Small intestine (tissue), 7 donors: ENCODE measurements at regions not wholly inside any gene's neighbourhood (a gene's known extent, or its start where the extent isn't known, plus 50 kb on each side); places are given as distances from the start of the nearest gene placed in this dataset.
A peak's percentile ranks its signal among the peaks of the same experiment; 100 is the strongest.

Experiments used
- DNase-seq, 2 donors: peaks; one replicate each; pipeline versions ENCODE4 v3.0.0 to v3.0.0-alpha.2; 2013
- FAIRE-seq: peaks from 2 replicates; lab custom pipeline; 2012; peaks lifted over from hg19 to GRCh38; lab: Jason Lieb, UNC
- H3K27ac ChIP-seq, 3 donors: one replicate each; pipeline ENCODE4 v1.5.1; 2013; ENCODE audit warnings: low read length in 2 of 3, mild to moderate bottlenecking in 2 of 3, control low read depth in 1 of 3, inconsistent platforms in 1 of 3, low read depth in 1 of 3, moderate library complexity in 1 of 3
- H3K27me3 ChIP-seq, 3 donors: one replicate each; pipeline ENCODE4 v1.6.1; 2013; ENCODE audit warnings: low read length in 3 of 3, inconsistent platforms in 1 of 3; ENCODE audit not compliant: control insufficient read depth in 3 of 3, insufficient read depth in 3 of 3
- H3K36me3 ChIP-seq, 3 donors: one replicate each; pipeline ENCODE4 v1.6.1; 2013; ENCODE audit warnings: low read length in 3 of 3, inconsistent platforms in 1 of 3, low read depth in 1 of 3, mild to moderate bottlenecking in 1 of 3, moderate library complexity in 1 of 3; ENCODE audit not compliant: control insufficient read depth in 3 of 3, insufficient read depth in 2 of 3
- H3K4me1 ChIP-seq, 3 donors: one replicate each; pipeline ENCODE4 v1.6.1; 2013; ENCODE audit warnings: low read length in 2 of 3, inconsistent platforms in 1 of 3, low read depth in 1 of 3, mild to moderate bottlenecking in 1 of 3, moderate library complexity in 1 of 3; ENCODE audit not compliant: control insufficient read depth in 3 of 3, insufficient read depth in 2 of 3
- H3K4me3 ChIP-seq, 3 donors: one replicate each; pipeline ENCODE4 v1.5.1; 2013; ENCODE audit warnings: low read length in 3 of 3, control low read depth in 1 of 3, inconsistent platforms in 1 of 3, low read depth in 1 of 3, mild to moderate bottlenecking in 1 of 3, moderate library complexity in 1 of 3
- H3K9me3 ChIP-seq, 2 donors: one replicate each; pipeline ENCODE4 v1.6.1; 2013; ENCODE audit warnings: low read depth in 1 of 2, low read length in 1 of 2; ENCODE audit not compliant: control insufficient read depth in 2 of 2, insufficient read depth in 1 of 2
- WGBS, 3 donors: extraction: QIAGEN DNeasy Blood & Tissue Kit; methylation state at CpG; one replicate each; pipeline ENCODE4 v1.1.7; 2013; 5-methylcytosine and 5-hydroxymethylcytosine counted together
- donor health status: healthy with polysubstance abuse.
- donor health status: control.
- donor health status: control.
- donor health status: Bipolar disorder and iron deficiency.
- donor health status: healthy.

DNA sequence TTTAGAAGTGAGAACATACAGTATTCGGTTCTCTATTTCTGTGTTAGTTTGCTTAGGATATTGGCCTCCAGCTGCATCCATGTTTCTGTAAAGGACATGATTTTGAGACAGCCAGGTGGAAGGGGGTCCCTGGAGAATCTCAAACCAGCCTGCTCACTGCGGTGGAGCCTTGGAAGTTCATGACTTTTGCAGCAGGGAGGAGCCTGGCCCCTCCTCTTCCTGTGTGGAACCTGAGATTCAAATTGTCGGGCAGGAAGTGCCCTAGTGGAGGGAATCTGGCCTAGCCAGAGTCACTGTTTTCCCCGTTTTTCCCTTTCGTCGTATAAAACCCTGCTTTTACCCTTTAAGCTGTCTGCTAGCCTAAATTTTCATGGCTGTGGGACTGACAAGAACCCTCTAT is 762.6 kb downstream of the PCDH18 start:
- no peak for FAIRE-seq

DNA sequence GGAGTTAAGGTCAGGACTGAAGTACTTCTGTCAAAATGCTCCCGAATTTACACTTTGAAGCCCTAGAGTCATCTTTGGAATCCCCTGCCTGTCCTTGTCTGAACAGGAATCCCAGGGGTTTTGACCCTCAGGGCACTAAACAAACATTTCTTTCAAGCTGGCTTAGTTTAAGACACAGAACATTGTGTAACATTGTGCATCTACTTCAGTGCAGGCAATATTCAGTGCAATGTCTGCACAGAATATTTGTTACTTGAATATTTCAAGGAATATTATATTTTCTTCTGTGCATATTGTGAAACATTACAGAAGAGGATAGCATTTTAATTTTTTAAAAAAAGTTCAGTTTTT is 763.4 kb downstream of the PCDH18 start:
- H3K27ac ChIP-seq, result no peak overlapping the region
- FAIRE-seq (no peak), DNase-seq (no peak)
- H3K4me1 ChIP-seq, result no peaks in the 10 kb centered on the region
- H3K4me3 ChIP-seq, result no peak overlapping the region
- no peaks in the 10 kb centered on the region for H3K27me3 ChIP-seq
- no peaks in the 10 kb centered on the region for H3K9me3 ChIP-seq
- H3K36me3 ChIP-seq, result no peaks in the 10 kb centered on the region
- WGBS, 3 donors, result 29 to 38% (median 35%) methylated on average over 1 of the region's 1 CpG

More for the DNA sequence above, 762.6 kb downstream of the PCDH18 start:
- Histone ChIP-seq H3K4me3 (no peak overlapping the region), H3K4me1 (no peaks in the 10 kb centered on the region), H3K27ac (no peak overlapping the region), H3K27me3 (no peaks in the 10 kb centered on the region), H3K36me3 (no peaks in the 10 kb centered on the region), H3K9me3 (no peaks in the 10 kb centered on the region)
- no peak for DNase-seq
- WGBS, 3 donors, result 91 to 92% (median 92%) methylated on average over 6 of the region's 6 CpGs

DNA sequence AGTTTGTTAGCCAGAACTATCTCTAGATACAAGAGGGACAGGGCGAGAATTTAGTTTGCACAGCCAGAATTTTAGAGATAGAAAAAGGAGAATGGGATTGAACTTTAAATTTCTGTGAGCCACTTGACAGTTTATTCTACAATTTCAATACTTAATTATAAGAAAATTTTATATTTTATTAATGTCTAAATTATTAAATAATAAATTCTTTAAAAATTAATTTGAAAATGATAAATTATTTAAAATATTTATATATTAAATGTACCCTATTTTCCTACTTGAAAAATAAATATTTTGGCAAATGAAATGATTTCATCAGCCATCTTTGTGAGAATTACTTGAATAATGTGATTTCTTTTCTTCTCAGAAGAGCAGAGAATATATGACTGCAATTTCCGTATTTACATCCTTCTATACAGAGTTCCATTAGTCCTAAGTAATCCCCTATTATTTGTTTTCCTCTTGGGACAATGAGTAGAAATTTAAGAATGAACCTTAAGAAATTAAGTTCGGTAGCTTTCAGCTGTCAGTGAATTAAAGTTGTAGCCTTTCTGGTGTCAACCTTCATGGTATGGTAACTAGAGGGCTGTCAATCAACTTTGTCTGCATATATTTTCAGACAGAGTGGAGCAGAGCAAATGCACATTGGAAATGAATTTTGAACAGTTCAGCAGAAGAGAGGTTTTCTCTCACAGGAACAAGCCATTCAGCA is 763.9 kb downstream of the PCDH18 start:
- WGBS, 3 donors, result 69 to 80% (median 70%) methylated on average over 3 of the region's 3 CpGs
- H3K4me1 ChIP-seq, result no peaks in the 10 kb centered on the region
- no peak for FAIRE-seq

DNA sequence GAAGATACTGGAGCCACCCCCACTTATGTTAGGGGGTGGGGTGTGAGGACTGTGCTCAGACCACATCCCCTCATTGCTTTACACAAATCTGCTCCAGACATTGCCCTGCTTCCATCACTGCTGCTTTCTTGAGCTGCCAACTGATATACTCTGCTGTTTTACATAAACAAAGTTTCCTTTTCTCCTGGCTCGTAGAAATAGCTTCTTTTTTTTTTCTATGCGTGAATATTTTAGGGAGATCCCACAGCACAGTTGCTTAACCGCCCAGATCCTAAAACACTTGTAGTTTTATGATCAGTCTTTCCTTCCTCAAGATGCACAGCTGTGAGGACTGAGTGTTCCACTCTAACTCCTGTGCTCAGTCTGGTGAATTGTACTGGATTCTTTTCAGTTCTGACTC is 768.4 kb downstream of the PCDH18 start:
- 64 to 79% (median 72%) methylated on average over 3 of the region's 3 CpGs for WGBS, 3 donors
- Histone ChIP-seq H3K27ac (no peak overlapping the region), H3K27me3 (no peaks in the 10 kb centered on the region), H3K36me3 (no peaks in the 10 kb centered on the region), H3K4me1 (no peaks in the 10 kb centered on the region), H3K4me3 (no peak overlapping the region), H3K9me3 (no peaks in the 10 kb centered on the region)
- no peak for FAIRE-seq
- no peak for DNase-seq

More for the DNA sequence above, 763.9 kb downstream of the PCDH18 start:
- Histone ChIP-seq H3K27ac (no peak overlapping the region), H3K36me3 (no peaks in the 10 kb centered on the region), H3K9me3 (no peaks in the 10 kb centered on the region), H3K27me3 (no peaks in the 10 kb centered on the region), H3K4me3 (no peak overlapping the region)
- DNase-seq, result no peak

DNA sequence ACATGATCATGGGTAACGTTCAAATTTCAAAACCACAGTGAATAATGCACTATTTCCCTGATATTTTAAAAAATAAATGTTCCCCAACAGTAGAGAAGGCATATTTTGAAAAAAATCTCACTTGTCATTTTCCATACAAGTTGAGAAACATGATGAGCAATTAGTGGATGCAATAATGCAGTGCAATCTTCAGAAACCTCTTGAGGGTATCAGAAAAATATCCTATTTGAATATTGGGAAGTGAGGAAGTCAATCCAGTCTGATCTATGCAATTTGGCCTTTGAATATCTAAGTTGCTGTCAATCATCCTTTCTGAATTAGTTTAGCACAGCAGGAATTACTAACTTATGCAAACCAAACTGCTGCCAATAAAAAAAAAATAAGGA is 776.8 kb downstream of the PCDH18 start:
- H3K4me3 ChIP-seq, result no peak overlapping the region
- no peaks in the 10 kb centered on the region for H3K36me3 ChIP-seq
- no peaks in the 10 kb centered on the region for H3K9me3 ChIP-seq
- DNase-seq (no peak), FAIRE-seq (no peak)
- 31 to 68% (median 47%) methylated on average over 1 of the region's 1 CpG for whole genome bisulfite sequencing, 3 donors
- H3K27me3 ChIP-seq, result no peaks in the 10 kb centered on the region
- no peaks in the 10 kb centered on the region for H3K4me1 ChIP-seq
- no peak overlapping the region for H3K27ac ChIP-seq

DNA sequence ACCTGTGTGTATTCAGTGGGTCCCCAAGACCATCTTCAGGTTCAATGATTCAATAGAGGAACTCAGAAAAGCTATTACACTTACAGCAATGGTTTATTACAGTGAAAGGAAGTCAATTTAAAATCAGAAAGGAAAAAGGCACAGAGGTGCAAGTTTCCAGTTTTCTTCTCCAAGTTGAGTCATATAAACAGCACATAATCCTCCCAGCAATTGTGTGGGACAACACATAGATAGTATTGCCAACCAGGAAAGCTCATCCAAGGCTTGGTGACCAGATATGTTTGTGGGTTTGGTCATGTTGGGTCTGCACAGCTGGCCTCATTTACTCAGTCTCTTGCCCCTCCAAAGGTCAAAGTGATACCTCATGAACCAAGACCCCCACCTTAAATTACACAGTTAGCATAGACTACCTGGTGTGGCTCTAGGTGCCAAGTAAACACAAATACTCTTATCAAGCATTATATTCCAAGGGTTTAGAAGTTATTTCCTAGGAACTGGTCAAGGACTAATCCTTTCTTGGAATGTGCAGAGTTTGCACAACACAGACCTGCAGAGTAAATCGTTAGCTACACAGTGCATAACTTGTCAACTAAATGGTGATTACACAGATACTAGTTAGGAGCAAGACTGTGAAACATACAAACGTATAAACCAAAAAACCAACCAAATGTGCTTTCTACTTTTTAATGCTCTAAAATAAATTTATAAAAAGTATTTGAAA is 777.3 kb downstream of the PCDH18 start:
- Histone ChIP-seq H3K4me3 (no peak overlapping the region), H3K4me1 (no peaks in the 10 kb centered on the region), H3K27me3 (no peaks in the 10 kb centered on the region), H3K9me3 (no peaks in the 10 kb centered on the region), H3K27ac (no peak overlapping the region), H3K36me3 (no peaks in the 10 kb centered on the region)
- WGBS, 3 donors, result 12 to 55% (median 26%) methylated on average over 2 of the region's 2 CpGs
- DNase-seq (peak in 1 of 2 donors; percentile 1), FAIRE-seq (no peak)

DNA sequence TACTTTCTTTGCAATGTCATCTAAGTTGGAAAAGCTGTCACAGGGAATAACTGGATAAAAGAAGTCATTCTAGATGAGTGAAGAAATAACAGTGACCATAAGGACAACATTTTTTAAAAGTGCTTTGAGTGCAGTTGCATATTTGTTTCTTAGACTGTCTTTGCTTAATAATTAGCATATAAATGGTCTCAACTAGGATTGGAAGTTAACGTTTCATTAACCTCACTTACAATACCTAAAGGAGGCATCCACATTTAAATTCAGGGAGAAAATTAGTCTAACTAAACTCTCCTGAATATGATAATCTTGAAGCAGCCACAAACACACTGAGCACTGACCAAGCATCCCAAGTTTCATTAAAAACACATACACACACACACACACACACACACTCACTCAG is 780.7 kb downstream of the PCDH18 start:
- FAIRE-seq, result no peak
- no peak overlapping the region for H3K4me3 ChIP-seq
- no peak for DNase-seq
- H3K4me1 ChIP-seq, result no peaks in the 10 kb centered on the region
- WGBS, 3 donors, result 47 to 54% (median 48%) methylated on average over 1 of the region's 1 CpG
- peaks cover 0 to 4% of the 10 kb centered on the region in 2 donors for H3K9me3 ChIP-seq
- no peaks in the 10 kb centered on the region for H3K27me3 ChIP-seq
- H3K27ac ChIP-seq, result no peak overlapping the region
- H3K36me3 ChIP-seq, result no peaks in the 10 kb centered on the region

DNA sequence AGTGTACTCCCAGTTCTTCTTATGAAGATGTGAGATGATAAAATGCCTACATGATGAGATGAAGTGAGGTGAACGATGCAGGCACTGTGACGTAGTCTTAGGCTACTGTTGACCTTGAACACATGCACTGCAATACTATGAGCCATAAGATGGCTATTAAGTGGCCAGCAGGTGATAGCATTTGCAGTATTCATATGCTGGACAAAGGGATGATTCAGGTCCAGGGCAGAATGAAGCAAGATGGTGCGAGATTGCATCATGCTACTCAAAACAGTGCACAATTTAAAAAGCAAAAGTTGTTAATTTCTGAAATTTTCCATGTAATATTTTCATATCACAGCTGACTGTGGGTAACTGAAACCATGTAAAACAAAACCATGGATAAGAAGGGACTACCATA is 781.4 kb downstream of the PCDH18 start:
- Histone ChIP-seq H3K9me3 (peaks cover 0 to 4% of the 10 kb centered on the region in 2 donors), H3K4me1 (no peaks in the 10 kb centered on the region), H3K4me3 (no peak overlapping the region), H3K27ac (no peak overlapping the region), H3K36me3 (no peaks in the 10 kb centered on the region), H3K27me3 (no peaks in the 10 kb centered on the region)
- 65 to 79% (median 70%) methylated on average over 3 of the region's 3 CpGs for WGBS, 3 donors
- DNase-seq (no peak), FAIRE-seq (no peak)
